ENCODE measurements at regions not wholly inside any gene's neighbourhood (a gene's known extent, or its start where the extent isn't known, plus 50 kb on each side); places are given as distances from the start of the nearest gene placed in this dataset.

GRCh38 chr6:53986165-53986720 is 125.0 kb upstream of the MLIP start:
- TF ChIP-seq CTCF (IDR thresholded peaks at IDR 0.05; ENCODE audit: low read depth, low read length, poor library complexity, severe bottlenecking): peak; percentile 72
- TF ChIP-seq EZH2phosphoT487 (IDR thresholded peaks at IDR 0.05; ENCODE audit: borderline replicate concordance, low read length): no peak
- Histone ChIP-seq H4K20me1 (ENCODE audit: control insufficient read depth, insufficient read depth, low read depth, low read length) (no peaks in the 10 kb centered on the region), H3K4me2 (ENCODE audit: low read length) (no peak overlapping the region), H3K36me3 (ENCODE audit: control insufficient read depth, low read length) (no peaks in the 10 kb centered on the region), H3K27me3 (ENCODE audit: control insufficient read depth, low read length) (0 out of 2 replicates have a peak, but pooled peaks cover 2% of the 10 kb centered on the region), H3K4me1 (ENCODE audit: control insufficient read depth, low read length) (0 out of 2 replicates have a peak, but pooled peaks cover 2% of the 10 kb centered on the region), H3K9me3 (ENCODE audit: control insufficient read depth, insufficient read depth, low read length) (no peaks in the 10 kb centered on the region), H3K4me3 (ENCODE audit: low read length) (no peak overlapping the region), H3K27ac (ENCODE audit: low read depth, low read length) (no peak overlapping the region), H3F3A (ENCODE audit: control insufficient read depth, insufficient read depth) (no peaks in the 10 kb centered on the region), H3K79me2 (ENCODE audit: control insufficient read depth, low read length) (no peaks in the 10 kb centered on the region), H3K9me2 (replicated peaks; ENCODE audit: control insufficient read depth, low read length) (no peaks in the 10 kb centered on the region)

- no peaks in the 10 kb centered on the region for H3K79me2 ChIP-seq (ENCODE audit: control insufficient read depth, low read length)
- TF ChIP-seq CTCF (IDR thresholded peaks at IDR 0.05; ENCODE audit: low read depth, low read length, poor library complexity, severe bottlenecking) (no peak), EZH2phosphoT487 (IDR thresholded peaks at IDR 0.05; ENCODE audit: borderline replicate concordance, low read length) (no peak)
- H3K27ac ChIP-seq (ENCODE audit: low read depth, low read length): no peak overlapping the region
- 0 out of 2 replicates have a peak, but pooled peaks cover 2% of the 10 kb centered on the region for H3K27me3 ChIP-seq (ENCODE audit: control insufficient read depth, low read length)
- no peaks in the 10 kb centered on the region for H3K9me3 ChIP-seq (ENCODE audit: control insufficient read depth, insufficient read depth, low read length)
- H3F3A ChIP-seq (ENCODE audit: control insufficient read depth, insufficient read depth): no peaks in the 10 kb centered on the region
- 0 out of 2 replicates have a peak, but pooled peaks cover 2% of the 10 kb centered on the region for H3K4me1 ChIP-seq (ENCODE audit: control insufficient read depth, low read length)
- no peaks in the 10 kb centered on the region for H3K9me2 ChIP-seq (replicated peaks; ENCODE audit: control insufficient read depth, low read length)
- no peak overlapping the region for H3K4me3 ChIP-seq (ENCODE audit: low read length)
- no peaks in the 10 kb centered on the region for H4K20me1 ChIP-seq (ENCODE audit: control insufficient read depth, insufficient read depth, low read depth, low read length)
- H3K36me3 ChIP-seq (ENCODE audit: control insufficient read depth, low read length): no peaks in the 10 kb centered on the region
- H3K4me2 ChIP-seq (ENCODE audit: low read length): no peak overlapping the region
These were observed 124.3 kb upstream of the MLIP start for GRCh38 chr6:53986721-53987521.

- H3K27ac ChIP-seq (ENCODE audit: low read depth, low read length): no peak overlapping the region
- no peaks in the 10 kb centered on the region for H3K79me2 ChIP-seq (ENCODE audit: control insufficient read depth, low read length)
- H3K4me3 ChIP-seq (ENCODE audit: low read length): no peak overlapping the region
- H3K9me2 ChIP-seq (replicated peaks; ENCODE audit: control insufficient read depth, low read length): no peaks in the 10 kb centered on the region
- H3K4me2 ChIP-seq (ENCODE audit: low read length): no peak overlapping the region
- no peaks in the 10 kb centered on the region for H3F3A ChIP-seq (ENCODE audit: control insufficient read depth, insufficient read depth)
- no peaks in the 10 kb centered on the region for H4K20me1 ChIP-seq (ENCODE audit: control insufficient read depth, insufficient read depth, low read depth, low read length)
- no peaks in the 10 kb centered on the region for H3K36me3 ChIP-seq (ENCODE audit: control insufficient read depth, low read length)
- no peak for TF ChIP-seq EZH2phosphoT487 (IDR thresholded peaks at IDR 0.05; ENCODE audit: borderline replicate concordance, low read length)
- no peak for TF ChIP-seq CTCF (IDR thresholded peaks at IDR 0.05; ENCODE audit: low read depth, low read length, poor library complexity, severe bottlenecking)
- 0 out of 2 replicates have a peak, but pooled peaks cover 2% of the 10 kb centered on the region for H3K27me3 ChIP-seq (ENCODE audit: control insufficient read depth, low read length)
- H3K4me1 ChIP-seq (ENCODE audit: control insufficient read depth, low read length): 0 out of 2 replicates have a peak, but pooled peaks cover 2% of the 10 kb centered on the region
- no peaks in the 10 kb centered on the region for H3K9me3 ChIP-seq (ENCODE audit: control insufficient read depth, insufficient read depth, low read length)
These were observed 123.7 kb upstream of the MLIP start for GRCh38 chr6:53987522-53987888.

Data from DOHH2 (cell line).